D721Med (cell line): ENCODE measurements at regions not wholly inside any gene's neighbourhood (a gene's known extent, or its start where the extent isn't known, plus 50 kb on each side); places are given as distances from the start of the nearest gene placed in this dataset.

ENCODE experiments used
- DNase-seq: peaks from one replicate; pipeline ENCODE4 v3.0.0; 2011; ENCODE audit warnings: low spot score; ENCODE audit not compliant: insufficient read length
- FAIRE-seq: peaks from 2 replicates; lab custom pipeline; 2011; peaks lifted over from hg19 to GRCh38; lab: Jason Lieb, UNC
- CTCF ChIP-seq: IDR thresholded peaks from 2 replicates; pipeline ENCODE4 v1.5.1; 2012; ENCODE audit warnings: mild to moderate bottlenecking, control low read depth; ENCODE audit not compliant: insufficient read depth; ENCODE audit errors: missing control alignments

- no peak for TF ChIP-seq CTCF
- FAIRE-seq, result no peak
These were observed 180.9 kb upstream of the LYZL1 start for GRCh38 chr10:29107866-29108498.

GRCh38 chr10:29109707-29110571 is 178.9 kb upstream of the LYZL1 start:
- no peak for DNase-seq
- TF ChIP-seq CTCF, result no peak
- no peak for FAIRE-seq

More at GRCh38 chr10:29107866-29108498, 180.9 kb upstream of the LYZL1 start:
- no peak for DNase-seq

GRCh38 chr10:29112827-29113615 is 175.8 kb upstream of the LYZL1 start:
- FAIRE-seq (no peak), DNase-seq (no peak)
- TF ChIP-seq CTCF, result no peak

GRCh38 chr10:29113616-29113945 is 175.3 kb upstream of the LYZL1 start:
- no peak for FAIRE-seq
- TF ChIP-seq CTCF, result no peak

GRCh38 chr10:29114141-29114540 is 174.7 kb upstream of the LYZL1 start:
- TF ChIP-seq CTCF, result no peak
- DNase-seq, result no peak
- FAIRE-seq, result no peak

More at GRCh38 chr10:29113616-29113945, 175.3 kb upstream of the LYZL1 start:
- DNase-seq, result no peak

- DNase-seq (no peak), FAIRE-seq (no peak)
- no peak for TF ChIP-seq CTCF
These were observed 171.1 kb upstream of the LYZL1 start for GRCh38 chr10:29117781-29118180.
